ENCODE measurements at regions not wholly inside any gene's neighbourhood (a gene's known extent, or its start where the extent isn't known, plus 50 kb on each side); places are given as distances from the start of the nearest gene placed in this dataset.

DNA sequence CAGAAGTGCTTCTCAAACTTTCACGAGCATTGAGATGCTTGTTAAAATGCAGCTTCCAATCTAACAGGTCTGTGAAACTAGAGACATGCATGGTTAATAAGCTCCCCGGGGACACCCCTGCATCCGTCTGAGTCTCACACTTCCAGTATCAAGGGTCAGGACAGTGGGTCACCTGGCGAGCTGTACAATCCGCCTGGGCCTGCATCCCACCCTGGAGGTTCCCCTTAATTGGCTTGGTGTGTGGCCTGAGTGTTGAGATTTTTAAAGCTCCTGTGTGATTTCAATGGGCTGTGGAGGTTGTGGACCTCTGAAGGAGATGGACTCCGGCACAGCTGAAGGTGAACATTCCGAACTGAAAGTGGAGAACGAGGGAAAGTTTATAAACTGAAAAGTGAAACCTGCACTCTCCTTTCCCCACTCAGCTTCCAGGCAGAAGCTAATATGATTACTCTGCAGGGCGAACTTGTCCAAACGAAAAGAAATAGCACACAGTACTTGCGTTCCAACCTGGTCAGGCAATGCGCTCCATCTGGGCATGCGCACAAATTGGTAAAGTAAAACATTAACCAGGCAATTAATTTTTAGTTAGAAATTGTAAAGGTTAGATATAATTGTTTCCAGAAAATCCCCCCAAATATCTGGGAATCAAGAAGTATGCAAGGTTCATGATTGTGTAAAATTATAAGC is 191.7 kb upstream of the ALKAL2 start:
- DNase-seq: no peak

DNA sequence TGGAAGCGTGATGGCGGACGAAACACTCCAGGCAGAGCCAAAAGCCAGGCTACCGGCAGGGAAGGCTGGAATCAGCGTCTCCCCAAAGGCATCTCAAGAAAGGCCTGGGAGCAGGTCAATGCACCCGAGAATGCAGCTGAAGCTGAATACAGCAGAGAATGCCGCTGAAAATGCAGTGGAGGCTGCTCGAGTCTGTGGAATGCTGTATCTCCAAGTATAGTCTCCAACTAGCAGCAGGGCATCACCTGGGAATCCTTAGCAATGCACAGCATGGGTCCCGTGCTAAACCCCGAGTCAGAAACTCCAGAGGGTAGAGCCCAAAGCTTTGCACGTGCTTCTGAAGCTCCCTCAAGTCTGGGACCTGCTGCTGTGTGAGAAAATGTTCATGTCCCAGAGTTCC is 191.1 kb upstream of the ALKAL2 start:
- DNase-seq: no peak

DNA sequence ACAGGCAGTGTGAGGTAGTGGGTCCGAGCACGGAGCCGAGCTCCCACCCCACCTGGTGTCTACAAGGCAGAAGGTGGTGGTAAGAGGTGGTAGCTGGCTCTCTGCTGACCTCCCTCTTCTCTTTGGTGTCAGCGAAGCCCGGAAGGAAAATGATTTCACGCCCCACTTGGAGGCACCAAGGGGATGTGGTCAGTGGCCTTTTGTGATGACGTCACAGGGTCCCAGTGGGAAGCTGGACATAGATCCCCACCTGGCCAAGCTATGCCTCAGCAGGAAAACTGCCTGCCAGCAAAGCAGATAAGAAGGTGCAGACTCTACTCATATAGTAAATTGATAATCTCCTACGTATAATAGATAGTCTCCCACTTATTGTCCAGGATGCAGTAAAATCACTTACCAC is 183.7 kb upstream of the ALKAL2 start:
- no peak for DNase-seq

DNA sequence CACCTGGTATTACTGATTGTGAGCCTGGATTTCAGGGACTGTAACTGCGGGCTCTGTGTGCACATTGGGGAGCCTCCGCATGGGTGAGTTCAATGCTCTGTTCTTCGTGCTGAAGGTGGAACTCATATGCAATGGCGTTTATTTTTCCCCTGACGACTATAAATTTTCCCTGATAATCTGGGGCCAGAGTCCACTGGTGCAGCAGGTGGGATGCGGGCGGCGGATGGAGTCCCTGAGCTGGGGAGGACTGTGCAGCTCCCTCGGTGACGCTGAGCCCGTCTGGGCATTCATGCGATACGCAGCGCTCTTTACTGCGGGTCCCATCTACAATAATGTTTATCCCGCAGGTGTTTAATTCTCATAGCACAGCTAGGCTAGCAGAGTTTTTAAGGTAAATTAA is 181.6 kb upstream of the ALKAL2 start:
- no peak for DNase-seq

DNA sequence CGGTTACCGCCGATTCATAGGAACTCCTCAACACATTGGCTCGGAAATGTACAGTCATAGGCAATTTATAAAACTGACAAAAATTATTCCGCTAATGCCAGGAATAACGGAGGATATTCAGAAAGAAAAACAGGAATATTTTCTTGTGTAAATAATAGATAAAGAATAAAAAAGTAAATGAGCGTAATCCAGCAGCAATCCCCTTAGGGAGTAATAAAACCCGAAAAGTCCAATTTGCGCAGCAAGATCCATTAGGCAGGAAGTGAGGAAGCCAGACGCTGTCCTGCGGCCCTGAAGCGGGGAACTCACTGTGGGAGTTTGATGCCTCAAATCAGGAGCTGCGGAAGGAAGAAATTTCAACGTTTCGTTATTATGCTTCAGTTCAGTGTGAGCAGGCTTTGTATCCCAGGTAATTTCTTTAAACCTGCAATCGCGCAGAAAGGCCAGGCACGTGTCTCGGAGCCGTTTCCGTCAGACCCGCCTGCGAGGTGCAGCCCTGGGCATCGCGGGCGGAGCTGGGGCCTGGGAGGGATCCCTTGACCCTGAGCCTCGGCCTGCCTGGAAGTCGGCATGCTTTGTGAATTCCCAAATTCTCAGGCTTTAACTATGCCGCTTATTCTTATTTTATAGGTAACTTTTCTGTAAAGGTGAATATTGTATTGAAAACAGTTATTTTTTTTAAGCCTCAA is 180.9 kb upstream of the ALKAL2 start:
- no peak for DNase-seq

DNA sequence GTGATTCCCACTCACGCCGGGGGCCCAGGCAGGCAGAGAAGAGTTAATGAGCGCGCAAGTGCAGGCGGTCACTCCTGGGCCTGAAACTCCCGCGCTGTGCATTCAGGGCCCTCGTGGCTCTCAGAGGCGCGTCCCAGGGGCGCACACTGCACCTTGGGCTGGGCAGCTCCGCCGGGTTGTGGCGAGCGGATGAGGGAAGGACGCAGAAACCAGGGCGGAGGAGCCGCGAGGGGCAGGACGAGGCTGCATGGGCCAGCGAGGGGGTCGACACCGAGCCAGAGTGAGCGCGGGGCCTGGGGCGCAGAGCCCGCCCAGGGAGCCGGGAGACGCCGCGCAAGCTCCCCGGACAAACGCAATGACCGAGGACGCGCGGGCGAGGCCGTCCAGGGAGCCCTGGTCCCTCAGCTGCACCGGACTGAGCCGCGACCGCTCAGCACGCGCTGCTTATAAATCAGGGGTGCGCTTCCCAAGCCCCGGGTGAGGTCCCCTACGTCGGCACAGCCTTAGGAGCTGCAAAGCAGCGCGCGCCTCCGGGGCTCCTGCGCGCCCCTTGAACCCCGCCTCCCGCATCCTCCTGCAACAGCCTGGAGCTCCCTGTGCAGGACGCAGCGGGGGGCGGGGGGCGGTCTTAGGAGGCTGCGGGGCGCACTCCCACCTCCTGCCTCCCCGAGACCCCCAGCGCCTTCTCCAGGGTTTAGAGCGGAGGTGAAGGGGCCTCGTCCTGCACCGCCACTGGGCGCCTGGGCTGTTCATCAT is 180.2 kb upstream of the ALKAL2 start:
- DNase-seq: no peak

DNA sequence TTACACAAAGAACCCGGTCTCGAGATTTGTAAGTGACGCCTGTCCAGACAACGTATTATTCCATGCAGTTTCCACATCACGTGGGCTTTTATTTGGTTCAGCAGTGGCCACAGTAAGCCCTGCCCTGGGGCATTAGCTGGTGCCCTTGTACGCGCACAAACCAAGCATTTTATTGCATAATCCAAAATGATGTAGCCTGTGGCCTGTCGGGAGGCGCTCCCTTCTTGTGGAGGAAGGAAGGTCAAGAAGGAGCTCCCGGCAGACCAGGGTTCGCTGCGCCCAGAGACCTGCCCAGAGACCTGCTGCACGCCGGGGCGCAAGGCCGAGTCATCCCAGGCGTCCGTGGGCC is 179.6 kb upstream of the ALKAL2 start:
- DNase-seq: no peak

DNA sequence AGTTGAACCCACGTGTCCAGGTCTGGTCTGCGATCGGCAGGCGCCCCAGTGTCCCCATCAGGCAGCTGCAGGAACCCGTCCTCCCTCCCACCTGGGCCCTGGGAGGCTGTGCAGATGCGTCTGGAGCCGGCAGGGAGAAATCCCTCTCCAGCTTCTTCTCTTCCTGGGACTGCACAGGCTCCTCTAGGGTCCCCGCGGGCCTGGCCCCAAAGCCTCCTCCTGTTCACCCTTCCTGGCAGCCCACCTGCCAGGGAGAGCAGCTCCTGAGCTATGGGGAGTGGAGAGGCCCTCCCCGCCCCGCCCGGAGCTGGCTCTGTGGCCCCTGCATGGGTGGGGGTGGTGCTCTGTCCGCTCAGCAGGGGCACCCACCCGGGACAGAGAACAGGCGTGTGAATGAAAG is 179.2 kb upstream of the ALKAL2 start:
- no peak for DNase-seq

DNA sequence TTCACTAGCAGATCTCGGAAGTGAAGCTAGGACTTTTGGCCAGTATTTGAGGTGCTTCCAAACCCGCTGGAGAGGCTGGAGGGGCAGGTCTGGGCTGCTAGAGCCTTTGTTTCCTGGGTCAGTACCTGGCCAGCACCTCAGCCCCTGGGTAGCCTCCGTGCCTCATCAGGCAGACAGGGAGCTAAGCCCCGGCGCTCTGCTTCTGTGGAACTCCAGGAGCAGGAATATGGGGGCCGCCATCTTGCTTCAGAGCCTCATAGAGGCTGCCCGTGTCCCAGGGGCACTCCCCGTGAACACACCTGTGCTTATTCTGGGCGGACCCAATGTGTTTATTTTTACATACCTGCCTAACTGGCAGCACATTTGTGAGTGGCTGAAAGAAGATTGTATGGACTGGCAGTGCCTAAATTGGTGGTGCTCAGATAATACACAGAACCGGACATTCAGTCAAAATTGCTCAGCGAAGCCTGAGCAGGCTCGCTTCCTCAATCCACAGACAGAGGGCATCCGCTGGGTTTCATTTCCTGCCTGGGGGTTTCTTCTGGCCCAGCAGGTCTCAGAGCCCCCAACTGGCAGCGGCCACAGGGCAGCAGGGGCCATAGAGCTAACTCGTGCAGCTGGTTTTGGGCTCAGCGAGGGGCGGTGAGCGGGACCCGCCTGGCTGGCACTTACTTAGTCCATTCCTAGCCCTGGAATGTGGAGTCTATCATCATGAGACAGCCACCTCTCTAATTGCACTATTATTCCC is 176.8 kb upstream of the ALKAL2 start:
- no peak for DNase-seq

DNA sequence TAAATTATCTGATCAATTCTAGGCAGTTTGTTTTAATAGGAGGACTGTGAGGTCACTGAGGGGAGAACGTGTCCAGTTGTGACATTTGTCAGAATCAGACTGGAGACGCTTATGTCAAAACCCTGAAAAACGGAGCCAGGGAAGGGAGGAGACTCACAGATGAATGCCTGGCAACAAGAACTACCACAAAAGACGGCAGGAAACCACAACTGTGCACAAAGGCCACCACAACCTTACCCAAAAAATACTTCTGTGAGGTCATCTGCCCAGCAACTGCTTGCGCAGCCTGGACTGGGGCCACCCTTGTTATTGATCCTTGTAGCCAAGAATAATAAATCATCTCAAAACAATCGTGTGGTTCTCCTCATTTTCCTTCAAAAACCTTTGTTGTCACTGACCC is 173.0 kb upstream of the ALKAL2 start:
- no peak for DNase-seq

DNA sequence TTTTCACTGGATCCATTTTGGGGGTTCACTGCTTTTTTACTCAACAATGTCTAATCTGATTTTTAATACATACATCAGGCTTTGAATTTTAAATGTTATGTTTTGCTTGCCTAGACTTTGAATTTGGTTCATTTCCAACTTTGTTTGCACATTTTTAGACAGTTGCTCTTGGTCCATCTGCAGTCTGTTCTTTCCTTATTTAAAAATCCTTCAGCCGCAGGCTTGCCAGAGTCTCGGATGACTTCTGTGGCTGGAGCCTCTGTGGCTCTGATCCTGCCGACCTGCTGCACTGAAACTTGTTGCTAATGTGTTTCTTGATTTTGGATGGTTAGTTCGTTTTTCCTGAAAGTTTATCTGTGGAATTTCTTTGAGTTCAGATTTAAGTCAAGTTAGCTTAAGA is 172.0 kb upstream of the ALKAL2 start:
- DNase-seq: no peak

DNA sequence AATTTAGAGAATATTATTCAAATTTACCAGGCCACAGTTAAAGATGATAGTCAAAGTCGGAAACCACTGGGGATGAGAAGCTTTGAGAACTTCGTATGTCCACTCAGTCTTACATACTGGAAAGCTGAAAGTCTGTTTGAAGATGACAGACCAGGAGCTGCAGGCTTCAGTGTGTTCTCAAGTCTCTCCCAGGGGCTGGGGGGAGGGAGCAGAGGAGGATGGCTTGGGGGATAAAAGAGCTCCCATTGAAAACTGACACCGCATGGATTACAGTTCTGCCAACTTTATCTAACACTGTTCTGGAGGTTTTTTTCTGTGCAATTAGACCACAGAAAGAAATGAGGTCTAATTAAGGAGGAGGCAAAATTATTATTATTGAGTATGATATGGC is 170.5 kb upstream of the ALKAL2 start:
- DNase-seq: no peak

DNA sequence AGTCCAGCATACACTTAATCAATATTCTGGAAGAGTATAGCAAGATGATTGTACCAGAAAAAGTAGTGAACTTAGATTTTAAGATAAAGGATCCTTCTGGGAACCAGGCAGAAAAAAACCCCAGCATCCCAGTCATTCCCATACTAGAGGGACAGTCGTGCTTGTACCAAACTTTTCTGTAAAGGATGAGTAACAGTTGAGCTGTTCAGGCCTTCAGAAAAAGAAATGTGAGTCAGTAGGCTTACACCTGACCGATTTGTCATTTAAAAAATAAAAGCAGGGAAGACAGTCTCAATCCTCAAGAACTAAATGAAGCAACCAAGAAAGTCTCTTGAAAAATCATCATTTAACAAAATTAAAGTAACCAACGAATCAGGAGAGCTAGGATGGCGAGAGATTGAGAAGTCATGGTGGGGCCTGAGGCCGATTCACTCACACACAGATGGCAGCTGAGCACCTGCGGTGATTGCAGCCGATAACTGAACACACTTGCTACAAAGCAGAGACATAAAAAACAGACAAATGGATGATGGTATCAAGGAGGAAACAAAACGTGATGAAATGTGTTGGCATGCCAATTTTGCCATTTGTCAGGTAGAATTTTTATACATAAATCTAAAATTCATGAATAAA is 170.0 kb upstream of the ALKAL2 start:
- no peak for DNase-seq

DNA sequence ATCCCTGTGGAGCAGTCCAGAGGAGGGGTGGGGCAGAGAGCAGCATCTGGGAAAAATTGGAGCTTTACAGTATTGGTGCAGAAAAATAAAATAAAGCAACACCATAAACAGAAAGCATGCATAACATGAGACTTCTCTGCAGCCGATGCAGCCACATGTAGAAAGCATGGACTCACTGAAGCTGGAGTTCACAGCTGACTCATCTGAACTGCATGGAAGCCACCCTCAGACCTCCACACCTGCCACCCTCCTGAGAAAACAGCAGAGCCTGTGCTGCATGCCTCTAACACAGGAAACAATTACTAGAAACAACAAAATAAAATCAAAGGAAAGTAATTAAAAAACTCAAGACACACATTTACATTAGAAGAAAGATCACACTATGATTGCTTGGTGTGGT is 169.4 kb upstream of the ALKAL2 start:
- DNase-seq: no peak

DNA sequence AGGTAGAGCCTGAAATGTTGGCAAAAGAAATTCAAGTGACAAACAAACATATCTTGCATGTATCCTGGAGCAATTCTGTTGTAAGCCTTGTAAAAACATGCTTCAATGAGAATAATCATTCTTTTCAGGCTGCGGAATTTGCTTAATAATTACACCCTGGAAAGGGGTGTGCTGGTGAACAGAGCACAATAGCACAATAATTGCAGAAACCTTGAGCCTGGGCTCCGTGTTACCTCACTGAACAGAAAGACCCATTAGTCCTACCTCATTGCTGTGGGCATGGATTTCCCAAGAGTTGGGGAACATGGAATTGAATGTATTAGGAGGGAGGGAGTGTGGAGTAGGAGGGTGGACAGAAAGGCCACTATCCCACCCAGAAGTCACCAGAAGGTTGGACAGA is 168.0 kb upstream of the ALKAL2 start:
- DNase-seq: no peak

DNA sequence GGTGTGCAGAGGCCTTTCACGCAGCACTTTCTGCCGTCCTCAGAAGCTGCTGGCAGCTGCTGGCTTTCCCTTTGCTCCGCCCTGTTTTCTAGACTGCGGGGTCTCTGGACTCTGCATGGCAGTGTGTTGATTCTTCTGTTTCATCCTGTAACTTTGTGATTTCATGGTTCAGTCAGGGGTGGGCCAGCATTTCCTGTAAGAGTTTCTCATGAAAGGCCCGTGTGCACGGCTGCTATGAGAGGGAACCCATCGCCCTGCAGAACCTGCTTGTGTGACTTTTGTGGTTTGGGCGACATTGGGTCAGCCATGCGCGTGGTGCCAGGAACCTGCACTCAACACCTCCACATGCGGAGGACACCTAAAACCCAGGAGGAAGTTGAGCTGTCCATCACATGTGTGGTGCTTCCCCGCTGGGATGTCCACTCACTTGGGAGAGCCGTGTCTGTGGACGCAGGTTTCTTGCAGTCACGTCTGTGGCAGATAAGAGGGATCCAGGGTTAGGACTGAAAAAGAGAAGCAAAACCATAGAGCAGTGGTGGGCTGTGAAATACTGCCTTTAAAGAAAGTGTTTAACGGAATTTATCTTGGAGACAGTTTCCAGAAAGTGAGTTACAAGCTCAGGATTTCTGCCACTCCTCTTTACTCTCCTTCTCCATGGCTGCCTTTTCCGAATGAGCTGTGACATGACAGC is 167.3 kb upstream of the ALKAL2 start:
- DNase-seq: no peak

DNA sequence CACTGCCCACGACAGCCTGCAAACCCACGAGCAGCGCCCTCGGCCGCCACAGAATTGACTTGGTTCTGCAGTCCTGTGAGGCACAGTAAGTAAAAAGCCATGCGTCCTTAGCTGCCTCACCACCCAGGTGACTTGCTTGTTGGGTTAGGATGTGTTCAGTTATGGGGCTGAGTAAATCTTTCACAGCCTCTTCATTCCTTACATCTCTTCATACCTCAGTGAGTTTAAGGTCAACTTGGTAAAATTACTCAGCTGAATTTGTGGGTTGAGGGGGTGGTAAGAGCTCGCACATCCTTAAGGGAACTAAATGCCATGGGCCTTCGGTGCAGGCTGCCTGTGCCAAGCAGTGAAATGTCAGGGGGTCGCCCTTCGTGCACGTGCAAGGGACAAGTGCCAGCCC is 165.2 kb upstream of the ALKAL2 start:
- no peak for DNase-seq

DNA sequence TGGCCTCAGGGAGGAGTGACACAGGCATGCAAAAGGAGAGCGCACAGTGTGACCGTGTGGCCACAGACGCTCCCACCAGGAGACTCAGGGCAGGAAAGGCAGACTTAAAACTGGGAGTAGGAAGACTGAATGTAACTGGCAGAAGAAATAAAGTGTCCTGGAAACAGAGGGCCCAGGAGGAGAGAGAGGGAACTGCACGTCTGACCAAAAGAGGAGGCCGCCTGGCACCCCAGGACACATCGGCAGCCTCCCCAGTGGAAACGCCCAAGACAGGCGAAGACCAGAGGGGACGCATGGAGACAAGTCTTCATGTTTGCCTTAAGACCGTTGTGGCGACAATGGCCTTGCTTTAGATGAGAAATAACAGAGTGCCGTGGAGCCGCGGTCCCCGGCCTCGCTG is 163.6 kb upstream of the ALKAL2 start:
- no peak for DNase-seq

DNA sequence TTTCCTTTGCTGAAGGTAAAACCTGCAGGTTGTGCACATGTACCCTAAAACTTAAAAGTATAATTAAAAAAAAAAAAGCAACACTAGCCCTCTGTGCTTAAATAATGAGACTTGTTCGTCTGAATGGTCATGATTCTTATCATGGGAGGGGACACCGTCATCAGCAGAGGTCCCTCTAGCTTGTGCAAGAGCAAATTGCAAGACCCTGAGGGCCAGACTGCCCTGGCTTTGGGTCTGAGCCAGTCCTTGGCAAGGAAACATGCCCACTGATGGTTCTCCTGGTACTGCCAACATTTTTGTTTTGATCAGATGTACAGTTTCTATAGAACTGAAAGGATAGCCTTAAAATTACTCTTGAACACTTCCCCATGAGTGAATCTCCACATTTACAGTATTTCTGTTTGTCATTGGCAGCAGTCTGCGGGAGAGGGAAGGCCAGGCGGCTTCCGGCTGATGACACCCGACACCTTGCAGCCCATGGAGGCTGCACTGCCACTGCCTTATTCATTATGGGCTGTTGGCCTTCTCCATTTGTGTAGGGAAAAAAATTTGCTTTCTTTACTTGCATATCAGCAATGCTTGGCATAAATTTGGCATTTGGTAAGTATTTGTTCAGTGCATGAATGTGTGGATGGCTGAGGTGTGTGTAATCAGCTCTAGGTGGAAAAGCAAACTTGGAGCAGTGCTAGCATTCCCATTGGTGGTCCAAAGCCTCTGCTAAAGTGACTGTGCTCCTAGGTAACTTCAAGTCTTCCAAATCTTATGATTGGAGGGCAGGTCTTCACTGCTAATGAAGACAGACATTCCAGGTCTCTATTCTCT is 161.6 kb upstream of the ALKAL2 start:
- no peak for DNase-seq

DNA sequence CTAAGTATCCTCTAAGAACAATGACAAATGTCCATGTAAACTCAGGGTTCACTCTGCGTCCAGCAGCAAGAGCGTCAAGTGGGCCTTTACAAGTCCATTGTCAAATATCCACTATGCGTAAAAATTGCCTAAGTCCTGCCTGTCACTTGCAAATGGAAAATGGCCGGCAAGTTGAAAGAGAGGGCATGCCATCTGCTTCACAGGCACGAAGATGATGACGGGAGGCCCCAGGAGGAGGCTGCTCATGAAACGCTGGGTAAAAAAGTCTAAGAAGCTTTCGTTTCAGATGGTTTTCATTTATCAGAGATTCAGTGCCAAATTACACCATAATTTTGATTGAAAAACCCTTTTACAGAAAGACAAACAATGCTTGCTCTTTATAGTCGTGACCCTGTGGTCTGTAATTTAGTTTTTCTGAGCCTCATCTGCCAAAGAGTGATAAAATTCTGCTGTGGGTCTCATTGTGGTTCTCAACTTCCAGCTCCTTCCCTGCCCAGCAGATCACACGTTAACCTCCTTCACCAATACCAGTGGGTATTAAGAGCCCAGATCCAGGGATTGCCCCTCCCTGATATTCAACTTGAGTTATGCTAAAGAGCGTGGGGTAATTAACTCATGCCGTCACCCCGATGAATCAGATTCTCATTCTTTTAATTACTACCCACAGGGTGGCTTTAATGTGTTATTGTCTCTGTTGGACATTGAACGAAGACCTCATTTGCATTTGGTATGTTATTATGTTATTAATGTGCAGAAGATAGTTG is 160.2 kb upstream of the ALKAL2 start:
- DNase-seq: no peak

Measured in NCI-H1105 treated with DMSO at 0.1 percent for 48 hours (cell line).